ENCODE measurements at regions not wholly inside any gene's neighbourhood (a gene's known extent, or its start where the extent isn't known, plus 50 kb on each side); places are given as distances from the start of the nearest gene placed in this dataset.

DNA sequence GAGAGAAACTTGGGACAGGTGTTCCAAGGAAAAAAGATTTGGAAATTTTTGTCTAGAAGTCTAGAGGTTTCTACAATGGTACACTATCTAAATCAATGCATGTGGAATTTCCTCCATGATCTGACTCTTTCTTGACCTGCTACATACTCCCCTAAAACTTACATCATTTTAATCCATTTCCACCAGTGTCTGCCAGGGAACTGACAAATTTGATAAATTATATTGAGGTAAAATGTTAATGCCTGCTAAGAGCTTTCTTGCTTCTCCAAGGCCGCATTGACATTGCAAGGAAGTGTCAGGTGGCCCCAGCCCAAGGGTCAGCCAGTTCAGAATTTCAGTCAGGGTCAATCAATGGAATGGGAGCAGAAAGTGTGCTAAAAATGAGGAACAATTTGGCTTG lies 163.4 kb upstream of the FBXL17 start:
- peaks cover 1% of the 10 kb centered on the region for H3K9me3 Mint-ChIP-seq
- H3K4me1 Mint-ChIP-seq: peaks cover 3% of the 10 kb centered on the region
- H3K4me3 ChIP-seq (ENCODE audit: low read length): no peak overlapping the region
- no peaks in the 10 kb centered on the region for H3K9me3 ChIP-seq (ENCODE audit: control insufficient read depth, low read length)
- H3K27me3 Mint-ChIP-seq (ENCODE audit: insufficient read depth): no peaks in the 10 kb centered on the region
- H3K27ac Mint-ChIP-seq: no peak overlapping the region
- no peaks in the 10 kb centered on the region for H3K36me3 Mint-ChIP-seq (ENCODE audit: low read depth)
- TF ChIP-seq, protein P1, sequence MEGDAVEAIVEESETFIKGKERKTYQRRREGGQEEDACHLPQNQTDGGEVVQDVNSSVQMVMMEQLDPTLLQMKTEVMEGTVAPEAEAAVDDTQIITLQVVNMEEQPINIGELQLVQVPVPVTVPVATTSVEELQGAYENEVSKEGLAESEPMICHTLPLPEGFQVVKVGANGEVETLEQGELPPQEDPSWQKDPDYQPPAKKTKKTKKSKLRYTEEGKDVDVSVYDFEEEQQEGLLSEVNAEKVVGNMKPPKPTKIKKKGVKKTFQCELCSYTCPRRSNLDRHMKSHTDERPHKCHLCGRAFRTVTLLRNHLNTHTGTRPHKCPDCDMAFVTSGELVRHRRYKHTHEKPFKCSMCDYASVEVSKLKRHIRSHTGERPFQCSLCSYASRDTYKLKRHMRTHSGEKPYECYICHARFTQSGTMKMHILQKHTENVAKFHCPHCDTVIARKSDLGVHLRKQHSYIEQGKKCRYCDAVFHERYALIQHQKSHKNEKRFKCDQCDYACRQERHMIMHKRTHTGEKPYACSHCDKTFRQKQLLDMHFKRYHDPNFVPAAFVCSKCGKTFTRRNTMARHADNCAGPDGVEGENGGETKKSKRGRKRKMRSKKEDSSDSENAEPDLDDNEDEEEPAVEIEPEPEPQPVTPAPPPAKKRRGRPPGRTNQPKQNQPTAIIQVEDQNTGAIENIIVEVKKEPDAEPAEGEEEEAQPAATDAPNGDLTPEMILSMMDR (conservative IDR thresholded peaks at IDR 0.05): no peak
- H3K4me3 Mint-ChIP-seq: no peak overlapping the region
- no peak for DNase-seq
- no peak overlapping the region for H3K27ac ChIP-seq (ENCODE audit: low read depth, low read length)
- H3K4me1 ChIP-seq (ENCODE audit: control insufficient read depth, insufficient read depth, low read length): no peaks in the 10 kb centered on the region
- 0% methylated on average over 1 of the region's 1 CpG for WGBS, 2 experiments (ENCODE audit: insufficient coverage in 1 of 2, insufficient read length in 1 of 2)
- H3K27me3 ChIP-seq (ENCODE audit: control insufficient read depth, insufficient read depth, low read length, poor library complexity, severe bottlenecking): no peaks in the 10 kb centered on the region
- no peak overlapping the region for H3K9ac ChIP-seq (ENCODE audit: extremely low read depth, low read length, poor library complexity, severe bottlenecking)
- H3K36me3 ChIP-seq (ENCODE audit: control insufficient read depth, insufficient read depth, low read length): no peaks in the 10 kb centered on the region

DNA sequence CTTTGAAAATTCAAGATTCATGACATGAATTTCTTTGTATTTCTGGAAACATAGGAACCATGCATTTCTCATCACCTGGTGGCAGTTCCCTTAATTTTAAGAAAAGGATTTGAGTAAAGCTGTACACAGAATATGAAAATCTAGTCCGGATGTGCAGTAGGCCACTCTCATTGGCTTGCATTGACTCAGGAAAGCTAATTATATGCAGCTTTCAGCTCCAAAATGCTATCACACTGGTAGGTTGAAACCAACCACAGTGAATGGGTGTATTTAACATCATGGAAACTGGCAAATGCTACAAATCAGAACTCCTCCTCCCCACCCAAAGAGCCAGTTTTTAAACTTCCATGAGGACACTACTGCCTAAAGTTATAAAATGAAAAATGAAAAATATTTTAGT lies 161.6 kb upstream of the FBXL17 start:
- Mint-ChIP-seq H3K9me3 (peaks cover 1% of the 10 kb centered on the region), H3K4me3 (no peak overlapping the region), H3K36me3 (ENCODE audit: low read depth) (no peaks in the 10 kb centered on the region), H3K27ac (no peak overlapping the region), H3K27me3 (ENCODE audit: insufficient read depth) (no peaks in the 10 kb centered on the region), H3K4me1 (peaks cover 8% of the 10 kb centered on the region)
- no peak overlapping the region for H3K4me3 ChIP-seq (ENCODE audit: low read length)
- H3K36me3 ChIP-seq (ENCODE audit: control insufficient read depth, insufficient read depth, low read length): no peaks in the 10 kb centered on the region
- no peaks in the 10 kb centered on the region for H3K9me3 ChIP-seq (ENCODE audit: control insufficient read depth, low read length)
- 71 to 87% methylated on average over 1 of the region's 1 CpG for WGBS, 2 experiments (ENCODE audit: insufficient coverage in 1 of 2, insufficient read length in 1 of 2)
- no peaks in the 10 kb centered on the region for H3K4me1 ChIP-seq (ENCODE audit: control insufficient read depth, insufficient read depth, low read length)
- H3K27ac ChIP-seq (ENCODE audit: low read depth, low read length): no peak overlapping the region
- H3K27me3 ChIP-seq (ENCODE audit: control insufficient read depth, insufficient read depth, low read length, poor library complexity, severe bottlenecking): no peaks in the 10 kb centered on the region
- DNase-seq: no peak
- TF ChIP-seq, protein P1 (conservative IDR thresholded peaks at IDR 0.05): no peak
- no peak overlapping the region for H3K9ac ChIP-seq (ENCODE audit: extremely low read depth, low read length, poor library complexity, severe bottlenecking)

DNA sequence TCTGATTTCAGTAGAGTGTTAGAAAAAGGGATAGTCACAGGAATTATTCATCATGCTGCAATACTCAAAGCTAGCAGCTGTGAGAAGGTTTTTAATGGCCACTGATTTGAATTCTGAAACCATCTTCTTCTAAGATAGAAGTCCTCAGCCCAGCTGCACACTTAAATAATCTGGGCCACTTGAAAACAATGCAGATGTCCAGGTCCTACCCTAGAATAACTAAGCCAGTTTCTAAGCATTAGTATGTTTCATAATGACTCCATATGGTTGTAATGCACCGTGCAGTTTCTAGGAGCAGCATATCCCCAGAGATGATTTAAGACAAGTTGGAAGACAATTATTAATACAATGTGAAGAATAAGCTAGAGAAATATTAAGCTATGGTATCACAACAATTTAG lies 159.9 kb upstream of the FBXL17 start:
- TF ChIP-seq, protein P1 (conservative IDR thresholded peaks at IDR 0.05): no peak
- Histone ChIP-seq H3K27me3 (ENCODE audit: control insufficient read depth, insufficient read depth, low read length, poor library complexity, severe bottlenecking) (no peaks in the 10 kb centered on the region), H3K27ac (ENCODE audit: low read depth, low read length) (no peak overlapping the region), H3K4me1 (ENCODE audit: control insufficient read depth, insufficient read depth, low read length) (no peaks in the 10 kb centered on the region), H3K9ac (ENCODE audit: extremely low read depth, low read length, poor library complexity, severe bottlenecking) (no peak overlapping the region), H3K9me3 (ENCODE audit: control insufficient read depth, low read length) (no peaks in the 10 kb centered on the region), H3K36me3 (ENCODE audit: control insufficient read depth, insufficient read depth, low read length) (no peaks in the 10 kb centered on the region), H3K4me3 (ENCODE audit: low read length) (no peak overlapping the region)
- Mint-ChIP-seq H3K27me3 (ENCODE audit: insufficient read depth) (no peaks in the 10 kb centered on the region), H3K4me1 (peaks cover 14% of the 10 kb centered on the region), H3K9me3 (peaks cover 1% of the 10 kb centered on the region), H3K4me3 (no peak overlapping the region), H3K36me3 (ENCODE audit: low read depth) (no peaks in the 10 kb centered on the region), H3K27ac (no peak overlapping the region)
- DNase-seq: no peak
- WGBS, 2 experiments (ENCODE audit: insufficient coverage in 1 of 2, insufficient read length in 1 of 2): 77% methylated on average over 1 of the region's 1 CpG; no CpG with 5 or more reads in 1 of the 2 experiments
